ENCODE measurements at regions not wholly inside any gene's neighbourhood (a gene's known extent, or its start where the extent isn't known, plus 50 kb on each side); places are given as distances from the start of the nearest gene placed in this dataset.
"Not testable (repeated sequence)": the region's sequence is repeated elsewhere in the genome, so short reads cannot be mapped to it uniquely, and the experiment has no call there.

DNA sequence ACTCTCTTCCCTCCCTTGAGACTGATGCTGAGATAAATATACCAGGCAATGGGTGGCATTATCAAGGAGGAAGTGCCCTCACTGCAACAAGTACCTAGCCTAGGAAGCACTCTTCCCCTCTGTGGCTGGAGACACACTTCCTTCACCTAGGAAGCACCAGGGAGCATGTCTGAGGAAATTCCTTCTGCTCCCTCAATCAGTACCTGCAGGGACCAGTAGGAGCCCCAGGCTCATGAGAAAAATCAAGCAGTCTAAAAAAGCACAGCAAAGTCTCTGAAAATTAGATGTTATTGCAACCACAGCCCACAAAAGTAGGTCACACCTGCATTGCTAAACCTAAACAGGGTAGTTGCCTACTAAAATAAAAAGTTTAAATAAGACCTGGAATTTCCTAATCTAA lies 78.2 kb upstream of the TRPM1 start:
- DNase-seq: no peak

DNA sequence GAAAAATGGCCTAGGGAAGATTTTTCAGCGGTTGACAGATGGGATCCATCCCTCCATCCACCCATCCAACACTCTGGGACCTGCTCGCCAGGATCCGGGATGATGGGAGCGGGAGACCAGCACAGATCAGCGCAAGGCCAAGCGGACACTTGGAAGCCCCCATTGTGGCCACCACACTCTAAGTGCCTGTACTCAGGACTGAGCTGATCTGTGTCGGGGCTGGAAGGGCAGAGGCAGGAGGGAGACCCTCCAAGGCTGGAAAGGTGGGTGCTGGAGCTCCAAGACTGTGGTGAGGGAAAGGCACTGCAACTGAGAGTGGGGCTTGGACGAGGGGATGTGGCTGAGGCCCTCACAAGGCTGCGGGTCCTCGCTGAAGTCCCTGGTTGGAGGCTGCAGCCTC lies 91.8 kb upstream of the TRPM1 start:
- DNase-seq: no peak

DNA sequence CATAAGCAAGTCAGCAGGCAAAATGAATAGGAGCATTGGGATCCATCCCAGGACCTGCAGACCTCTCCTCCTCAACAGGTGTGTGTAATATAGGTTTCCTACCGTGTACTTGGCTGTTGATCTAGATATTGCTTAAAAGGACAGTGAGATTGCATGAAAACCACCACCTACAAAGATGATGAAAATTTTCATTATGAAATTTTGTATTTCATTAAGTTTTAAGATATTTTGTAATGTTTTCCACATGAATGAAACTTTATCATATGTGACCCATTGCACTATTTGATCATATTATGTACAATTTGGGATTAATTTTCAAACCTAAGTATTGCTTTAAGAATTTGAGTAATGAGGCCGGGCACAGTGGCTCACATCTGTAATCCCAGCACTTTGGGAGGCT lies 94.3 kb upstream of the TRPM1 start:
- no peak for DNase-seq

- DNase-seq: peak; percentile 73
These were observed 96.2 kb upstream of the TRPM1 start for GRCh38 chr15:31197497-31198414.

DNA sequence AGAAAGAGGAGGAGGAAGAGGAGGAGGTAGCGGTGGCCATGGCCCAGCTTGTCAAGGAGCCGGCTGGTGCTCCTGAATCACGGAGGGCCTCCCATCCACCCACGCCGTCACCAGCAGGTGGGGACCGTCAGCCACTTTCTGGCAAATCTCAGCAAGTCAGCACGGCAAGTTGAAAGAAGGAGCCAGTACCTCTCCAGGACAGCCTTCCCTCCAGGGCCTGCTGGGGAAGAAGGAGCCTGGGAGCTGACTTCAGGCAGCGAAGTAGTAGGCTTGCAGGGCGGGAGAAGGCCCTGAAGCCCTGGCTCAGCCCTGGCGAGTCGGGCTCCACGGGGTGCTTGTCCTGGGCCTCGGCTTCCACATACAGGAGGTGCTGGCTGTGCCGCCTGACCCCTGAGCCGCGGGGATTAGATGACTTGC lies 99.2 kb upstream of the TRPM1 start:
- peak; percentile 92 for DNase-seq

GRCh38 chr15:31202953-31203352 lies 101.4 kb upstream of the TRPM1 start:
- DNase-seq: peak; percentile 54

DNA sequence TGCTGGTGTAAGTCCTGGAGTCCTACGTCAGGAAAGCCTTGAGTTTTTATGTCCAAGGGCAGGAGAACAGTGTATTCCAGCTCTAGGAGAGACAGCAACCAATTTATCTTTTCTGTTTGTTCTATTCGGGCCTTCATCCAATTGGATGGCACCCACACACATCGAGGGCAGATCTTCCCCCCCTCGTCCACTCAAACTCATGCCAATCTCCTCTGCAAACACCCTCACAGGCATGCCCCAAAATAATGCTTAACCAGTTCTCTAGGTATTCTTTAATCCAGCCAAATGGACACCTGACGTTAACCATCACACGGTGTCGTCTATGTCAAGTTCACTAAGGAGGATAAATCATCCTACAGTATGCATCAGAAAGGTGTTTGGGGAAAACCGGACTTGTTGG lies 102.5 kb upstream of the TRPM1 start:
- DNase-seq: no peak

DNA sequence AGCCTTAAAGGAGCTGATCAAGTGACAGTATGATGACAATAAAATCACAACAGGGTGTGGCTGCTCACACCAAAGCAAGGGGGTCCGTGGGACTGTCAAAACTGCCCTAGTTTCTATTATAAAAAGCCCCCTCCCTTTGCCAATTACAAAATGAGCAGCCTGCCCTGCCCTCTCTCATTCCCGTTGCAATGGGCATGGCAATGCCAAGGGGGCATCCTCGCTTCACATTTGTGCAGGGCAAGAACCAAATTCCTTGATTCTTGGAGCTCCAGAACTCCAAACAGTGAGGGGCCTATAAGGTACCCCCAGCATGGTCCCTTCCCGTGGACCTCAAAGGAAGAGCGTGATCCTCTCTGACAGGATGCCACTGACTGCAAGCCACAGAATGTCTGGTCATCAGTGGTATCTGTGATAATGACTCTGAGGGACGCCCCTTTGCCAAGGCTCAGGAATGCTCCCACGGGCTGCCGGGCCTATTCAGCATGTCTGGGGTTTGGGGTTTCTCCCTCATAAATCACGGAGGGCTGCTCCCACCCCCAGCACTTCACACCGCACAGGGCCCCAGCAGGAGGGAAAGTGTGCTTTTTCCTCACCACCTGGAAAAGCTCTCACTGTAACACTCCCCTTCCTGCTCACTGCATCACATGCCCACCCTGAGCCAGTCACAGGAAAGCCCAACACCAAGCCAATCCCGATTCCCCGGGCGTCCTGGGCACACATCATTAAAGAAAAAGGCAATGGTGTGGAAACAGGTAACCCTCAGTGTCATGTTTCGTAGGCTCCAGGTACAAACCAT lies 105.1 kb upstream of the TRPM1 start:
- DNase-seq: no peak

GRCh38 chr15:31207246-31207645 lies 105.7 kb upstream of the TRPM1 start:
- no peak for DNase-seq

- DNase-seq: not testable (repeated sequence)
These were observed 106.3 kb upstream of the TRPM1 start for GRCh38 chr15:31207861-31208260.

DNA sequence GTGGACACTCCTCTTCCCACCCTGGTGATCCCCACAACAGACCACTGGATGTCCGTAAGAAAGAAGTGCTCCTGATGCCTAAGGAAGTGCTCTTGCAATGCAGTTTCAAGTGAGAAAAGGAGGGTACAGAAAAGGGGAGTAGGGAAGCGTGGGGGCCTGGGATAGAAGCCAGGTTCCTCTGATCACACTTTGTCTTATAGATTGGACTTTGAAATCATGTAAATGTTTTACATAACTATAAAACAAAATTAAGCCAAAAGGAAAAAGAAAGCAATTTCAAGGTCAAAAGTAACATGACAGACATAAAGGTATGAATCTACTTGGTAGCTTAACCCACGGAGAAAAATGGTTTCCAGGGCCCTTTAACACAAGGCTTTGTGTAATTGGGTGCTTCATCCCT lies 107.3 kb upstream of the TRPM1 start:
- no peak for DNase-seq

GRCh38 chr15:31211353-31211752 lies 109.8 kb upstream of the TRPM1 start:
- no peak for DNase-seq

GRCh38 chr15:31212326-31213080 lies 111.0 kb upstream of the TRPM1 start:
- DNase-seq: no peak

- DNase-seq: no peak
These were observed 112.3 kb upstream of the KLF13 start for GRCh38 chr15:31214158-31214863.

- no peak for DNase-seq
These were observed 111.7 kb upstream of the KLF13 start for GRCh38 chr15:31214864-31215489.

- peak; percentile 81 for DNase-seq
These were observed 111.0 kb upstream of the KLF13 start for GRCh38 chr15:31215490-31216214.

- DNase-seq: peak; percentile 87
These were observed 110.3 kb upstream of the KLF13 start for GRCh38 chr15:31216215-31216911.

- DNase-seq: no peak
These were observed 109.6 kb upstream of the KLF13 start for GRCh38 chr15:31217067-31217466.

DNA sequence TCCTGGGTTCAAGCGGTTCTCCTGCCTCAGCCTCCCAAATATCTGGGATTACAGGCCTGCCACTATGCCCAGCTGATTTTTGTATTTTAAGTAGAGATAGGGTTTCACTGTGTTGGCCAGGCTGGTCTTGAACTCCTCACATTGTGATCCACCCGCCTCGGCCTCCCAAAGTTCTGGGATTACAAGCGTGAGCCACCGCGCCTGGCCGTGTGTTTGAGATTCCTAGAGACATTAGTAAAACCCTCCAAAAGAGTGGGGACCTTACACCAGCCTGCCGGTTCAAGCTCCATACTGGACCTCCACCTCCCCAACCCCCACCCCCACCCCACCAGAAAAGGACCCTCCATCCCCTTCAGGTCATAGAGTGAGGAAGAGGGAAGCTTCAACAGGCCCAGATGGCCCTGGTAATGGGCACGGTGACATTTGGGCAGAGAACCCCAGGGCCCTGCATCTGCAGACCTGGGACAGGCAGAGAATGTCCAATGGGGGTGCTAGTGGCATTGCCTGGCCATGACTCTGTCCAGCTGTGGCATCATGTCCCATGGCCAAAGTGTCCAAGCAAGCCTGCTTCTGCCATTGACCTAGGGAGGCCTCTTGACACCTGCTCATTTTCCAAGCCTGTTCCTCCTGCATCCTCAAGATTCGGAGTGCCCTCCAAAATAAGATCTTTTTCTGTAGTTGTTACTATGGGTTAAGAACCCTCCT lies 108.9 kb upstream of the KLF13 start:
- DNase-seq: no peak

DNA sequence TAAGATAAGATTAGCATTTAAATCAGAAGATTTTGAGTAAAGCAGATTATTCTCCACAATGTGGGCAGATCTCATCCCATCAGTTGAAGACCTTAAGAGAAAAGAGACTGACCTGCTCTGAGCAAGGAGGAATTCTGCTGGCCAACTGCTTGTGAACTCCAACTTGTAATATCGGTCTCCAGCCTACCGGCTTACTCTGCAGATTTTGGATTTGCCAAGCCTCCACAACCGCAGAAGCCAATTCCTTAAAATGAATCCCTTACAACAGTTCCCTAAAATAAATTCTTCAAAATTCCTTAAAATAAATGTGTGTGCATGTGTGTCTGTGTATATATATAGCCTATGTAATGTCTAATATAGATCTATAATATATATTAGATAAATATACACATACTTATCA lies 107.4 kb upstream of the KLF13 start:
- DNase-seq: no peak

Measured in islet precursor cell (in vitro differentiated cells).